Omental fat pad (tissue), 3 donors: ENCODE measurements at regions not wholly inside any gene's neighbourhood (a gene's known extent, or its start where the extent isn't known, plus 50 kb on each side); places are given as distances from the start of the nearest gene placed in this dataset.

Experiments used
- ATAC-seq: fragments of 150-250 bp; one replicate; pipeline ENCODE4 v1.9.1; 2016; ENCODE audit warnings: mild to moderate bottlenecking, moderate library complexity; ENCODE audit not compliant: low FRiP score
- DNase-seq: peaks from one replicate; pipeline ENCODE4 v3.0.0-alpha.2; 2019; ENCODE audit warnings: low spot score
- CTCF ChIP-seq, 3 donors: fragments of 450-650 bp; IDR thresholded peaks; one replicate each; pipeline ENCODE4 v1.5.1; 2016 to 2017; ENCODE audit warnings: antibody characterized with exemption in 3 of 3, mild to moderate bottlenecking in 3 of 3, moderate library complexity in 2 of 3

GRCh38 chr13:75079226-75079625 lies 402.7 kb downstream of the TBC1D4 start:
- ATAC-seq: no peak
- no peak for TF ChIP-seq CTCF (IDR thresholded peaks at IDR 0.05)
- DNase-seq: no peak

- ATAC-seq (no peak), DNase-seq (no peak)
- no peak for TF ChIP-seq CTCF (IDR thresholded peaks at IDR 0.05)
These were observed 405.5 kb downstream of the TBC1D4 start for GRCh38 chr13:75076476-75076875.

DNA sequence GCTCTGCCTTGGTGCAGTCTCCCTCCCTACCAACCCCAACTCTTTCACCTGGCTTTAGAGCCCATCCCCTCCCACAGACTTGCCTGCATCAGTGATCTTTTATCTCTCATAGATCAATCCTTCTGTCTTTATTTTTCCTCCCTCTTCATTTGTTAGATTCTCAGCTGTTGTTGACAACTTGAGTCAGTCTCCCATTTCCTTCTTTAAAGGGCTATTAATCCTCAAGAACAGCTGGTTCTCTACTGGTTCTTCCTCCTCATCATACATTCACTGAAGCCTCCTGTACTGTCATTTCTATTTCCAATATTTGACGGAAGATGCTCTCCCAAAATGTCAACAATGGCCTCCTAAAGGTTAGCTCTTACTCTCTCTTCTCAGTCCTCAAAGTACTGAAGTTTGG lies 408.2 kb downstream of the TBC1D4 start:
- ATAC-seq (no peak), DNase-seq (no peak)
- TF ChIP-seq CTCF (IDR thresholded peaks at IDR 0.05): no peak

GRCh38 chr13:75072891-75073290 lies 409.1 kb downstream of the TBC1D4 start:
- no peak for TF ChIP-seq CTCF (IDR thresholded peaks at IDR 0.05)
- no peak for ATAC-seq
- no peak for DNase-seq

GRCh38 chr13:75072368-75072767 lies 409.6 kb downstream of the TBC1D4 start:
- TF ChIP-seq CTCF (IDR thresholded peaks at IDR 0.05): no peak
- no peak for ATAC-seq
- no peak for DNase-seq

GRCh38 chr13:75071796-75072195 lies 410.2 kb downstream of the TBC1D4 start:
- DNase-seq (no peak), ATAC-seq (no peak)
- no peak for TF ChIP-seq CTCF (IDR thresholded peaks at IDR 0.05)

GRCh38 chr13:75071395-75071794 lies 410.6 kb downstream of the TBC1D4 start:
- TF ChIP-seq CTCF (IDR thresholded peaks at IDR 0.05): no peak
- DNase-seq: no peak
- no peak for ATAC-seq
